ENCODE measurements at regions not wholly inside any gene's neighbourhood (a gene's known extent, or its start where the extent isn't known, plus 50 kb on each side); places are given as distances from the start of the nearest gene placed in this dataset.

- DNase-seq (ENCODE audit: low read depth) (no peak), FAIRE-seq (no peak)
- no peak for TF ChIP-seq CTCF (IDR thresholded peaks at IDR 0.05; ENCODE audit: insufficient read depth, low read length, severe bottlenecking)
- Histone ChIP-seq H3K27me3 (ENCODE audit: control insufficient read depth, insufficient read depth, low read length) (no peaks in the 10 kb centered on the region), H3K36me3 (ENCODE audit: control insufficient read depth, insufficient read depth, low read length) (no peaks in the 10 kb centered on the region), H3K4me3 (ENCODE audit: low read depth, low read length) (no peak overlapping the region)
These were observed 50.0 kb upstream of the CLDN5 start for GRCh38 chr22:19574247-19574646.

- Histone ChIP-seq H3K36me3 (ENCODE audit: control insufficient read depth, insufficient read depth, low read length) (no peaks in the 10 kb centered on the region), H3K4me3 (ENCODE audit: low read depth, low read length) (no peak overlapping the region), H3K27me3 (ENCODE audit: control insufficient read depth, insufficient read depth, low read length) (no peaks in the 10 kb centered on the region)
- DNase-seq (ENCODE audit: low read depth), result peak; percentile 84
- no peak for FAIRE-seq
- TF ChIP-seq CTCF (IDR thresholded peaks at IDR 0.05; ENCODE audit: insufficient read depth, low read length, severe bottlenecking), result no peak
These were observed 52.5 kb upstream of the CLDN5 start for GRCh38 chr22:19576460-19577421.

GRCh38 chr22:19577422-19577966 is 53.3 kb upstream of the CLDN5 start:
- no peak for TF ChIP-seq CTCF (IDR thresholded peaks at IDR 0.05; ENCODE audit: insufficient read depth, low read length, severe bottlenecking)
- FAIRE-seq (no peak), DNase-seq (ENCODE audit: low read depth) (no peak)
- Histone ChIP-seq H3K27me3 (ENCODE audit: control insufficient read depth, insufficient read depth, low read length) (no peaks in the 10 kb centered on the region), H3K36me3 (ENCODE audit: control insufficient read depth, insufficient read depth, low read length) (no peaks in the 10 kb centered on the region), H3K4me3 (ENCODE audit: low read depth, low read length) (no peak overlapping the region)

GRCh38 chr22:19578180-19579004 is 54.2 kb upstream of the CLDN5 start:
- Histone ChIP-seq H3K36me3 (ENCODE audit: control insufficient read depth, insufficient read depth, low read length) (no peaks in the 10 kb centered on the region), H3K27me3 (ENCODE audit: control insufficient read depth, insufficient read depth, low read length) (no peaks in the 10 kb centered on the region), H3K4me3 (ENCODE audit: low read depth, low read length) (no peak overlapping the region)
- no peak for FAIRE-seq
- no peak for DNase-seq (ENCODE audit: low read depth)
- no peak for TF ChIP-seq CTCF (IDR thresholded peaks at IDR 0.05; ENCODE audit: insufficient read depth, low read length, severe bottlenecking)

- DNase-seq (ENCODE audit: low read depth), result no peak
- Histone ChIP-seq H3K36me3 (ENCODE audit: control insufficient read depth, insufficient read depth, low read length) (no peaks in the 10 kb centered on the region), H3K27me3 (ENCODE audit: control insufficient read depth, insufficient read depth, low read length) (no peaks in the 10 kb centered on the region), H3K4me3 (ENCODE audit: low read depth, low read length) (no peak overlapping the region)
- TF ChIP-seq CTCF (IDR thresholded peaks at IDR 0.05; ENCODE audit: insufficient read depth, low read length, severe bottlenecking), result no peak
- FAIRE-seq, result no peak
These were observed 55.1 kb upstream of the CLDN5 start for GRCh38 chr22:19579115-19579811.

Measured in bronchial epithelial cell (primary cell).